ENCODE measurements at regions not wholly inside any gene's neighbourhood (a gene's known extent, or its start where the extent isn't known, plus 50 kb on each side); places are given as distances from the start of the nearest gene placed in this dataset.

GRCh38 chr10:123480344-123480743, 185.8 kb upstream of the GPR26 start:
- FAIRE-seq = no peak
- Histone ChIP-seq H4K20me1 (replicated peaks; ENCODE audit: control insufficient read depth, extremely low read depth, insufficient read depth, low read length) (no peaks in the 10 kb centered on the region), H3K27me3 (ENCODE audit: control insufficient read depth in 2 of 2, insufficient read depth in 2 of 2, low read length in 2 of 2) (no peaks in the 10 kb centered on the region), H3K9ac (replicated peaks; ENCODE audit: extremely low read depth, insufficient read depth, low read length) (no peak overlapping the region), H3K9me1 (replicated peaks; ENCODE audit: control insufficient read depth, extremely low read depth, insufficient read depth, low read length) (no peaks in the 10 kb centered on the region), H3K27ac (ENCODE audit: insufficient read depth, low read depth, low read length) (no peak overlapping the region), H3K79me2 (ENCODE audit: control insufficient read depth, insufficient read depth, low read length) (no peaks in the 10 kb centered on the region), H3K4me2 (ENCODE audit: insufficient read depth, low read length) (no peak overlapping the region), H3K36me3 (ENCODE audit: control insufficient read depth in 2 of 2, extremely low read depth in 1 of 2, insufficient read depth in 2 of 2, low read length in 2 of 2) (no peaks in the 10 kb centered on the region), H3K4me1 (ENCODE audit: control insufficient read depth, extremely low read depth, insufficient read depth, low read length) (no peaks in the 10 kb centered on the region), H2AFZ (ENCODE audit: low read depth, low read length) (no peak overlapping the region), H3K4me3 (replicated peaks in 1 of 3; ENCODE audit: insufficient read depth in 1 of 3, low read depth in 1 of 3, low read length in 3 of 3) (no peak overlapping the region), H3K9me3 (replicated peaks; ENCODE audit: control insufficient read depth, insufficient read depth, low read length) (no peaks in the 10 kb centered on the region)
- CTCF ChIA-PET = no interaction called here
- no peak for DNase-seq (ENCODE audit: low read depth, low spot score)
- POLR2A ChIA-PET = no interaction called here
- no peak for TF ChIP-seq EZH2 (IDR thresholded peaks at IDR 0.05; ENCODE audit: borderline replicate concordance, low read depth, low read length, severe bottlenecking)
- intact Hi-C loops (cut with micrococcal nuclease) = no loop called here
- dilution Hi-C loops (cut with MboI; ENCODE audit: extremely low pct_ligation_motif_present, low sequenced_read_pairs) = no loop called here
- no TSS peak for BruUV-seq (replicated peaks)

- Histone ChIP-seq H3K27me3 (ENCODE audit: control insufficient read depth in 2 of 2, insufficient read depth in 2 of 2, low read length in 2 of 2) (no peaks in the 10 kb centered on the region), H4K20me1 (replicated peaks; ENCODE audit: control insufficient read depth, extremely low read depth, insufficient read depth, low read length) (no peaks in the 10 kb centered on the region), H3K4me2 (ENCODE audit: insufficient read depth, low read length) (no peak overlapping the region), H3K79me2 (ENCODE audit: control insufficient read depth, insufficient read depth, low read length) (no peaks in the 10 kb centered on the region), H3K9me3 (replicated peaks; ENCODE audit: control insufficient read depth, insufficient read depth, low read length) (no peaks in the 10 kb centered on the region), H3K9me1 (replicated peaks; ENCODE audit: control insufficient read depth, extremely low read depth, insufficient read depth, low read length) (no peaks in the 10 kb centered on the region), H3K36me3 (ENCODE audit: control insufficient read depth in 2 of 2, extremely low read depth in 1 of 2, insufficient read depth in 2 of 2, low read length in 2 of 2) (no peaks in the 10 kb centered on the region), H3K27ac (ENCODE audit: insufficient read depth, low read depth, low read length) (no peak overlapping the region), H3K9ac (replicated peaks; ENCODE audit: extremely low read depth, insufficient read depth, low read length) (no peak overlapping the region), H3K4me1 (ENCODE audit: control insufficient read depth, extremely low read depth, insufficient read depth, low read length) (no peaks in the 10 kb centered on the region), H2AFZ (ENCODE audit: low read depth, low read length) (no peak overlapping the region), H3K4me3 (replicated peaks in 1 of 3; ENCODE audit: insufficient read depth in 1 of 3, low read depth in 1 of 3, low read length in 3 of 3) (no peak overlapping the region)
- intact Hi-C loops (cut with micrococcal nuclease) (no loop called here), dilution Hi-C loops (cut with MboI; ENCODE audit: extremely low pct_ligation_motif_present, low sequenced_read_pairs) (no loop called here)
- no TSS peak for BruUV-seq (replicated peaks)
- DNase-seq (ENCODE audit: low read depth, low spot score) = no peak
- no peak for TF ChIP-seq GATA2 (IDR thresholded peaks at IDR 0.05; ENCODE audit: insufficient read depth, insufficient read length, low read depth, low read length)
- no peak for TF ChIP-seq POLR2AphosphoS5 (IDR thresholded peaks at IDR 0.05; ENCODE audit: insufficient read depth, low read depth, low read length)
- no peak for TF ChIP-seq EZH2 (IDR thresholded peaks at IDR 0.05; ENCODE audit: borderline replicate concordance, low read depth, low read length, severe bottlenecking)
- no peak for TF ChIP-seq FOS (IDR thresholded peaks at IDR 0.05; ENCODE audit: borderline replicate concordance, insufficient read depth, low read length)
- no peak for TF ChIP-seq MAX (IDR thresholded peaks at IDR 0.05; ENCODE audit: insufficient read depth, insufficient read length)
- TF ChIP-seq MYC (IDR thresholded peaks at IDR 0.05; ENCODE audit: low read depth, low read length) = no peak
- TF ChIP-seq, protein P1, sequence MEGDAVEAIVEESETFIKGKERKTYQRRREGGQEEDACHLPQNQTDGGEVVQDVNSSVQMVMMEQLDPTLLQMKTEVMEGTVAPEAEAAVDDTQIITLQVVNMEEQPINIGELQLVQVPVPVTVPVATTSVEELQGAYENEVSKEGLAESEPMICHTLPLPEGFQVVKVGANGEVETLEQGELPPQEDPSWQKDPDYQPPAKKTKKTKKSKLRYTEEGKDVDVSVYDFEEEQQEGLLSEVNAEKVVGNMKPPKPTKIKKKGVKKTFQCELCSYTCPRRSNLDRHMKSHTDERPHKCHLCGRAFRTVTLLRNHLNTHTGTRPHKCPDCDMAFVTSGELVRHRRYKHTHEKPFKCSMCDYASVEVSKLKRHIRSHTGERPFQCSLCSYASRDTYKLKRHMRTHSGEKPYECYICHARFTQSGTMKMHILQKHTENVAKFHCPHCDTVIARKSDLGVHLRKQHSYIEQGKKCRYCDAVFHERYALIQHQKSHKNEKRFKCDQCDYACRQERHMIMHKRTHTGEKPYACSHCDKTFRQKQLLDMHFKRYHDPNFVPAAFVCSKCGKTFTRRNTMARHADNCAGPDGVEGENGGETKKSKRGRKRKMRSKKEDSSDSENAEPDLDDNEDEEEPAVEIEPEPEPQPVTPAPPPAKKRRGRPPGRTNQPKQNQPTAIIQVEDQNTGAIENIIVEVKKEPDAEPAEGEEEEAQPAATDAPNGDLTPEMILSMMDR (IDR thresholded peaks at IDR 0.05; ENCODE audit: extremely low read depth in 1 of 2, insufficient read depth in 1 of 2, low read depth in 1 of 2, low read length in 2 of 2) = no peak
- no peak for TF ChIP-seq POLR2A (IDR thresholded peaks at IDR 0.05; ENCODE audit: low read depth, low read length)
- TF ChIP-seq JUN (IDR thresholded peaks at IDR 0.05; ENCODE audit: borderline replicate concordance, insufficient read depth, insufficient read length, low read depth) = no peak
- POLR2A ChIA-PET = no interaction called here
- CTCF ChIA-PET = no interaction called here
- FAIRE-seq = no peak
Observed at GRCh38 chr10:123480845-123481244, 185.3 kb upstream of the GPR26 start.
